OCI-LY7 (cell line): ENCODE measurements at regions not wholly inside any gene's neighbourhood (a gene's known extent, or its start where the extent isn't known, plus 50 kb on each side); places are given as distances from the start of the nearest gene placed in this dataset.

Source experiments
- BruUV-seq: library from RNA; stranded (reverse); fragments of 400-500 nt; replicated peaks from 2 replicates; lab custom pipeline; 2021; lab: Mats Ljungman, UMichigan
- CTCF ChIA-PET: fragments of 300-600 bp; sonication (Branson Sonifier 250); formaldehyde crosslinking; loops from one replicate; lab custom pipeline; 2022; ENCODE audit warnings: antibody characterized with exemption; ENCODE audit not compliant: unreplicated experiment; lab: Charles Lee
- POLR2A ChIA-PET: fragments of 300-600 bp; sonication (Branson Sonifier 250); formaldehyde crosslinking; loops from one replicate; lab custom pipeline; 2022; ENCODE audit warnings: antibody characterized with exemption; lab: Charles Lee
- DNase-seq: peaks from one replicate; pipeline ENCODE4 v3.0.0-alpha.2; 2015; ENCODE audit warnings: low spot score
- H2AFZ ChIP-seq: fragments of 200-600 bp; sonication (generic), shearing (Covaris generic); 2 replicates; pipeline ENCODE4 v1.6.1; 2014; ENCODE audit warnings: mild to moderate bottlenecking, antibody characterized with exemption, low read length, moderate library complexity
- H3K27ac ChIP-seq: fragments of 200-600 bp; sonication (generic); 2 replicates; pipeline ENCODE4 v1.5.1; 2014; ENCODE audit warnings: mixed run types, low read depth, mild to moderate bottlenecking, moderate library complexity, low read length, inconsistent platforms; ENCODE audit not compliant: poor library complexity, severe bottlenecking
- H3K36me3 ChIP-seq: fragments of 200-600 bp; sonication (generic); 2 replicates; pipeline ENCODE4 v1.6.1; 2014; ENCODE audit warnings: mild to moderate bottlenecking, antibody characterized with exemption, low read length, moderate library complexity, mixed read lengths; ENCODE audit not compliant: insufficient read depth
- H3K4me1 ChIP-seq: fragments of 200-600 bp; sonication (generic); 2 replicates; pipeline ENCODE4 v1.5.1; 2014; ENCODE audit warnings: mild to moderate bottlenecking, low read length; ENCODE audit not compliant: insufficient read depth, poor library complexity, severe bottlenecking
- H3K4me2 ChIP-seq: fragments of 200-600 bp; sonication (generic); 2 replicates; pipeline ENCODE4 v1.6.1; 2014; ENCODE audit warnings: mild to moderate bottlenecking, low read length
- H3K4me3 ChIP-seq: fragments of 200-600 bp; sonication (generic); 2 replicates; pipeline ENCODE4 v1.5.1; 2014; ENCODE audit warnings: mild to moderate bottlenecking, low read depth, low read length; ENCODE audit not compliant: poor library complexity, severe bottlenecking
- H3K79me2 ChIP-seq: fragments of 200-600 bp; sonication (generic); 2 replicates; pipeline ENCODE4 v1.6.1; 2016; ENCODE audit warnings: low read depth, mild to moderate bottlenecking, low read length, moderate library complexity, mixed read lengths; ENCODE audit not compliant: insufficient read depth
- H3K9me2 ChIP-seq: fragments of 200-600 bp; sonication (generic); 2 replicates; pipeline ENCODE4 v1.6.1; 2016; ENCODE audit warnings: mild to moderate bottlenecking, low read length, mixed read lengths; ENCODE audit not compliant: insufficient read depth
- H3K9me3 ChIP-seq: fragments of 200-600 bp; sonication (generic); 2 replicates; pipeline ENCODE4 v1.6.1; 2014; ENCODE audit warnings: mild to moderate bottlenecking, mixed run types, low read length, mixed read lengths
- H4K20me1 ChIP-seq: fragments of 200-600 bp; sonication (generic); 2 replicates; pipeline ENCODE4 v1.6.1; 2014; ENCODE audit warnings: mild to moderate bottlenecking, antibody characterized with exemption, low read length, moderate library complexity, mixed read lengths; ENCODE audit not compliant: insufficient read depth
- EZH2phosphoT487 ChIP-seq: fragments of 200-600 bp; sonication (generic); IDR thresholded peaks from 2 replicates; pipeline ENCODE4 v1.6.1; 2018; ENCODE audit warnings: low read depth, borderline replicate concordance, mild to moderate bottlenecking, mixed run types, antibody characterized with exemption, low read length, moderate library complexity, mixed read lengths
- intact Hi-C: fragments of 100-400 bp; cut with micrococcal nuclease; formaldehyde crosslinking; loops from one replicate; pipeline ENCODE4 v1.10.0; 2022; ENCODE audit not compliant: unreplicated experiment
- TF ChIP-seq, protein P1 (sequence below): fragments of 200-600 bp; sonication (generic); conservative IDR thresholded peaks from 2 replicates; pipeline ENCODE4 v1.5.1; 2014; ENCODE audit warnings: mild to moderate bottlenecking, antibody characterized with exemption, low read length, moderate library complexity, mixed read lengths

DNA sequence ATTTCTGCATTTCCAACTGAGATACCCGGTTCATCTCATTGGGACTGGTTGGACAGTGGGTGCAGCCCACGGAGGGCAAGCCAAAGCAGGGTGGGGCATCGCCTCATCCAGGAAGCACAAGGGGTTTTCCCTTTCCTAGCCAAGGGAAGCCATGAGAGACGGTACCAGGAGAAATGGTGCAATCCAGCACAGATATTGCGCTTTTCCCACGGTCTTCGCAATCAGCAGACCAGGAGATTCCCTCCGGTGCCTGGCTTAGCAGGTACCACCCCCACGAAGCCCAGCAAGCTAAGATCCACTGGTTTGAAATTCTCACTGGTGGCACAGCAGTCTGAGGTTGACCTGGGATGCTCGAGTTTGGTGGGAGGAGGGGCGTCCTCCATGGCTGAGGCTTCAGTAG, 527.0 kb downstream of the TLE1 start:
- H3K36me3 ChIP-seq, result no peaks in the 10 kb centered on the region
- no peak overlapping the region for H3K4me3 ChIP-seq
- H3K9me3 ChIP-seq, result no peaks in the 10 kb centered on the region
- no peak overlapping the region for H3K4me2 ChIP-seq
- H3K9me2 ChIP-seq, result no peaks in the 10 kb centered on the region
- no peak for DNase-seq
- no peak overlapping the region for H3K27ac ChIP-seq
- H3K79me2 ChIP-seq, result no peaks in the 10 kb centered on the region
- ChIA-PET POLR2A (interaction anchor here (0.7 kb wide), 1 partner anchor 30 kb away, joined by 3 read pairs; no protein-coding TSS in a partner anchor), CTCF (no interaction called here)
- TF ChIP-seq, protein P1, sequence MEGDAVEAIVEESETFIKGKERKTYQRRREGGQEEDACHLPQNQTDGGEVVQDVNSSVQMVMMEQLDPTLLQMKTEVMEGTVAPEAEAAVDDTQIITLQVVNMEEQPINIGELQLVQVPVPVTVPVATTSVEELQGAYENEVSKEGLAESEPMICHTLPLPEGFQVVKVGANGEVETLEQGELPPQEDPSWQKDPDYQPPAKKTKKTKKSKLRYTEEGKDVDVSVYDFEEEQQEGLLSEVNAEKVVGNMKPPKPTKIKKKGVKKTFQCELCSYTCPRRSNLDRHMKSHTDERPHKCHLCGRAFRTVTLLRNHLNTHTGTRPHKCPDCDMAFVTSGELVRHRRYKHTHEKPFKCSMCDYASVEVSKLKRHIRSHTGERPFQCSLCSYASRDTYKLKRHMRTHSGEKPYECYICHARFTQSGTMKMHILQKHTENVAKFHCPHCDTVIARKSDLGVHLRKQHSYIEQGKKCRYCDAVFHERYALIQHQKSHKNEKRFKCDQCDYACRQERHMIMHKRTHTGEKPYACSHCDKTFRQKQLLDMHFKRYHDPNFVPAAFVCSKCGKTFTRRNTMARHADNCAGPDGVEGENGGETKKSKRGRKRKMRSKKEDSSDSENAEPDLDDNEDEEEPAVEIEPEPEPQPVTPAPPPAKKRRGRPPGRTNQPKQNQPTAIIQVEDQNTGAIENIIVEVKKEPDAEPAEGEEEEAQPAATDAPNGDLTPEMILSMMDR, result no peak
- TF ChIP-seq EZH2phosphoT487, result no peak
- no peak overlapping the region for H2AFZ ChIP-seq
- no peaks in the 10 kb centered on the region for H3K4me1 ChIP-seq
- no peaks in the 10 kb centered on the region for H4K20me1 ChIP-seq
- intact Hi-C loops, result no loop called here
- BruUV-seq, result no TSS peak

DNA sequence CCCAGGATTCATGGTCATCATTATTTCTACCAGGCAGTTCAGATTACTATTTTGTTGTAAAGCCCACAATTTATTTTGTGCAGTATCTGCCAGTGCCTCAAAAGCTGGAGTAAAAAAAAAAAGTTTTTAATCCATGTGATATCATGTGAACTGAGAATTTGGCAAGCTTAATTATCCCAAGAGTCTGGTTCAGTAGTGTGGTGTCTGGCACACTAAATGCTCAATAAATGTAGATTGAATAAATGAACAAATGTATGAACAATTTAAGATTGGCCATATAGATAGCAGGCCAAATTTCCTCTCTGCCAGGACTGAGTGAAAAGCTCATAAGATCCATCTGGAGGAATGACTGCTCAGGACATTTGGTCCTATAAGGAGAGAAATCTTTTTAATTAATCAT, 533.0 kb downstream of the TLE1 start:
- no peaks in the 10 kb centered on the region for H3K9me3 ChIP-seq
- no peaks in the 10 kb centered on the region for H3K36me3 ChIP-seq
- DNase-seq, result no peak
- no peaks in the 10 kb centered on the region for H3K79me2 ChIP-seq
- no peaks in the 10 kb centered on the region for H3K4me1 ChIP-seq
- no peak for TF ChIP-seq EZH2phosphoT487
- TF ChIP-seq, protein P1, result no peak
- H3K4me3 ChIP-seq, result no peak overlapping the region
- ChIA-PET CTCF (no interaction called here), POLR2A (no interaction called here)
- H3K4me2 ChIP-seq, result no peak overlapping the region
- intact Hi-C loops, result no loop called here
- H2AFZ ChIP-seq, result no peak overlapping the region
- no peaks in the 10 kb centered on the region for H3K9me2 ChIP-seq
- no peak overlapping the region for H3K27ac ChIP-seq
- H4K20me1 ChIP-seq, result no peaks in the 10 kb centered on the region
- BruUV-seq, result no TSS peak

DNA sequence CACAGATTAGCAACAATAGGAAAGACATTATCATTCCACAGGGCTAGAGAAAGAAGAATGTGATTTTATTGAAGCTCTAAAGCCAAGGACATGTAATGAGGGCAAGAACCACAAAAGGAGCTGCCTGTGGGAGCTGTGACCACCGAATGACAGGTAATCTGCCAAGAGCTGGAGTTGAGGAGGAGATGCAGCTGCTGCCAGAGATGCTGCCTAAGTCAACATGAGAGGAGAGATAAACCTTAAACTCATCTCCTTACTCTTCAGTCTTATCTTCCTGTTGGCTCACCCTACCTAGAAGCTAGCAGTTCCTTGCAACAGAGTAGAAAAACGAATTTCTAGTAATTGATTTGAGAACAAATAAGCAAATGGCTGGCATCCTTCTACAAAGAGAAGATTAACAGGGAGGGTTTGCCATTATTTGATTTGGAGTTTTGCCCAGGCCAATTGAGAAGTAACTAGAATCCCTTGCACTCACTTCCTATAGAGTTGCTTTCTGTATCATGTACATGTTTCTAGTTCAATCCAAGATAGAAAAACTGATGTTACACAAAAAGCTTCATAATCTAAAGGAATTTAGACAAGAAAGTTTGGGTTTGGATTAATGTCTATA, 539.2 kb downstream of the TLE1 start:
- Histone ChIP-seq H3K4me2 (no peak overlapping the region), H3K9me3 (no peaks in the 10 kb centered on the region), H3K9me2 (no peaks in the 10 kb centered on the region), H3K4me1 (no peaks in the 10 kb centered on the region), H3K79me2 (no peaks in the 10 kb centered on the region), H3K27ac (no peak overlapping the region), H2AFZ (no peak overlapping the region), H3K4me3 (no peak overlapping the region), H3K36me3 (no peaks in the 10 kb centered on the region), H4K20me1 (no peaks in the 10 kb centered on the region)
- DNase-seq, result no peak
- ChIA-PET CTCF (no interaction called here), POLR2A (no interaction called here)
- BruUV-seq, result no TSS peak
- TF ChIP-seq, protein P1, result no peak
- TF ChIP-seq EZH2phosphoT487, result no peak
- intact Hi-C loops, result no loop called here
